ENCODE measurements at regions not wholly inside any gene's neighbourhood (a gene's known extent, or its start where the extent isn't known, plus 50 kb on each side); places are given as distances from the start of the nearest gene placed in this dataset.
A peak's percentile ranks its signal among the peaks of the same experiment; 100 is the strongest.
"Not testable (repeated sequence)": the region's sequence is repeated elsewhere in the genome, so short reads cannot be mapped to it uniquely, and the experiment has no call there.

- DNase-seq (ENCODE audit: low spot score): no peak
Observed at GRCh38 chr5:158198636-158199035, 339.7 kb upstream of the CLINT1 start.

- DNase-seq (ENCODE audit: low spot score): no peak
Observed at GRCh38 chr5:158195416-158196210, 336.7 kb upstream of the CLINT1 start.

GRCh38 chr5:158194561-158194976, 335.6 kb upstream of the CLINT1 start:
- DNase-seq (ENCODE audit: low spot score): peak; percentile 70

- not testable (repeated sequence) for DNase-seq (ENCODE audit: low spot score)
Observed at GRCh38 chr5:158193395-158193794, 334.4 kb upstream of the CLINT1 start.

GRCh38 chr5:158180407-158180806, 321.5 kb upstream of the CLINT1 start:
- DNase-seq (ENCODE audit: low spot score): no peak

- no peak for DNase-seq (ENCODE audit: low spot score)
Observed at GRCh38 chr5:158179271-158179670, 320.3 kb upstream of the CLINT1 start.

GRCh38 chr5:158178535-158178934, 319.6 kb upstream of the CLINT1 start:
- DNase-seq (ENCODE audit: low spot score): no peak

- DNase-seq (ENCODE audit: low spot score): no peak
Observed at GRCh38 chr5:158177146-158177545, 318.2 kb upstream of the CLINT1 start.

- no peak for DNase-seq (ENCODE audit: low spot score)
Observed at GRCh38 chr5:158175934-158176481, 317.1 kb upstream of the CLINT1 start.

- peak; percentile 88 for DNase-seq (ENCODE audit: low spot score)
Observed at GRCh38 chr5:158174918-158175851, 316.2 kb upstream of the CLINT1 start.

- no peak for DNase-seq (ENCODE audit: low spot score)
Observed at GRCh38 chr5:158174026-158174425, 315.1 kb upstream of the CLINT1 start.

- no peak for DNase-seq (ENCODE audit: low spot score)
Observed at GRCh38 chr5:158172005-158172404, 313.1 kb upstream of the CLINT1 start.

- DNase-seq (ENCODE audit: low spot score): no peak
Observed at GRCh38 chr5:158170534-158170933, 311.6 kb upstream of the CLINT1 start.

GRCh38 chr5:158170060-158170459, 311.1 kb upstream of the CLINT1 start:
- no peak for DNase-seq (ENCODE audit: low spot score)

- no peak for DNase-seq (ENCODE audit: low spot score)
Observed at GRCh38 chr5:158166424-158166823, 307.5 kb upstream of the CLINT1 start.

- no peak for DNase-seq (ENCODE audit: low spot score)
Observed at GRCh38 chr5:158165647-158166046, 306.7 kb upstream of the CLINT1 start.

GRCh38 chr5:158164296-158165047, 305.5 kb upstream of the CLINT1 start:
- DNase-seq (ENCODE audit: low spot score): no peak

GRCh38 chr5:158163451-158164295, 304.7 kb upstream of the CLINT1 start:
- DNase-seq (ENCODE audit: low spot score): no peak

- no peak for DNase-seq (ENCODE audit: low spot score)
Observed at GRCh38 chr5:158162479-158163034, 303.6 kb upstream of the CLINT1 start.

GRCh38 chr5:158162026-158162425, 303.1 kb upstream of the CLINT1 start:
- no peak for DNase-seq (ENCODE audit: low spot score)

- DNase-seq (ENCODE audit: low spot score): no peak
Observed at GRCh38 chr5:158159621-158160020, 300.7 kb upstream of the CLINT1 start.

All from left forelimb (tissue), 1 donor.